GM23248 (cell line): ENCODE measurements at regions not wholly inside any gene's neighbourhood (a gene's known extent, or its start where the extent isn't known, plus 50 kb on each side); places are given as distances from the start of the nearest gene placed in this dataset.
A peak's percentile ranks its signal among the peaks of the same experiment; 100 is the strongest.

ENCODE experiments used
- DNase-seq: peaks from one replicate; pipeline ENCODE4 v3.0.0-alpha.2; 2015
- H2AFZ ChIP-seq: fragments of 200-600 bp; sonication (generic); 2 replicates; pipeline ENCODE4 v1.6.1; 2016; ENCODE audit warnings: antibody characterized with exemption
- H3F3A ChIP-seq: fragments of 200-600 bp; sonication (generic); 2 replicates; pipeline ENCODE4 v1.6.1; 2016; ENCODE audit warnings: mild to moderate bottlenecking, antibody characterized with exemption, mixed run types; ENCODE audit not compliant: insufficient read depth
- H3K27ac ChIP-seq: fragments of 200-600 bp; sonication (generic); 2 replicates; pipeline ENCODE4 v1.5.1; 2016; ENCODE audit warnings: mild to moderate bottlenecking
- H3K27me3 ChIP-seq: fragments of 200-600 bp; sonication (generic); replicated peaks from 2 replicates; pipeline ENCODE4 v1.6.1; 2016; ENCODE audit warnings: mild to moderate bottlenecking; ENCODE audit not compliant: insufficient read depth
- H3K36me3 ChIP-seq: fragments of 200-600 bp; sonication (generic); 2 replicates; pipeline ENCODE4 v1.6.1; 2016; ENCODE audit warnings: low read depth, mild to moderate bottlenecking
- H3K4me1 ChIP-seq: fragments of 200-600 bp; sonication (generic); 2 replicates; pipeline ENCODE4 v1.6.1; 2016; ENCODE audit warnings: mild to moderate bottlenecking; ENCODE audit not compliant: insufficient read depth
- H3K4me2 ChIP-seq: fragments of 200-600 bp; sonication (generic); one replicate; pipeline ENCODE4 v1.6.1; 2016; ENCODE audit warnings: mild to moderate bottlenecking; ENCODE audit not compliant: unreplicated experiment
- H3K4me3 ChIP-seq: fragments of 200-600 bp; sonication (generic); 2 replicates; pipeline ENCODE4 v1.5.1; 2016; ENCODE audit warnings: mild to moderate bottlenecking
- H3K79me2 ChIP-seq: fragments of 200-600 bp; sonication (generic); 2 replicates; pipeline ENCODE4 v1.6.1; 2016; ENCODE audit warnings: mild to moderate bottlenecking; ENCODE audit not compliant: insufficient read depth
- H3K9ac ChIP-seq: fragments of 200-600 bp; sonication (generic); 2 replicates; pipeline ENCODE4 v1.6.1; 2016; ENCODE audit warnings: mild to moderate bottlenecking
- H3K9me2 ChIP-seq: fragments of 200-600 bp; sonication (generic); 2 replicates; pipeline ENCODE4 v1.6.1; 2016; ENCODE audit warnings: mixed run types, mild to moderate bottlenecking, moderate library complexity; ENCODE audit not compliant: insufficient read depth
- H3K9me3 ChIP-seq: fragments of 200-600 bp; sonication (generic); one replicate; pipeline ENCODE4 v1.6.1; 2017; ENCODE audit warnings: low read depth
- H4K20me1 ChIP-seq: fragments of 200-600 bp; sonication (generic); 2 replicates; pipeline ENCODE4 v1.6.0; 2016; ENCODE audit not compliant: insufficient read depth
- EZH2 ChIP-seq: fragments of 200-600 bp; sonication (generic); IDR thresholded peaks from 2 replicates; pipeline ENCODE4 v1.6.1; 2018; ENCODE audit warnings: antibody characterized with exemption, mild to moderate bottlenecking; ENCODE audit not compliant: insufficient read depth, poor library complexity, severe bottlenecking
- EZH2phosphoT487 ChIP-seq: fragments of 200-600 bp; sonication (generic); IDR thresholded peaks from 2 replicates; pipeline ENCODE4 v1.6.1; 2018; ENCODE audit warnings: antibody characterized with exemption, moderate library complexity, mild to moderate bottlenecking, low read depth; ENCODE audit not compliant: insufficient read depth
- WGBS, 2 experiments: methylation state at CpG; one replicate each; pipeline ENCODE4 v1.1.6; 2015 to 2017; ENCODE audit warnings: low lambda C conversion rate in 2 of 2, low coverage in 1 of 2; ENCODE audit errors: missing lambda C conversion rate in 2 of 2; 5-methylcytosine and 5-hydroxymethylcytosine counted together
- in situ Hi-C: fragments of 300-500 bp; cut with MboI; formaldehyde crosslinking; loops from 2 replicates; pipeline ENCODE4 v1.15.0; 2020

DNA sequence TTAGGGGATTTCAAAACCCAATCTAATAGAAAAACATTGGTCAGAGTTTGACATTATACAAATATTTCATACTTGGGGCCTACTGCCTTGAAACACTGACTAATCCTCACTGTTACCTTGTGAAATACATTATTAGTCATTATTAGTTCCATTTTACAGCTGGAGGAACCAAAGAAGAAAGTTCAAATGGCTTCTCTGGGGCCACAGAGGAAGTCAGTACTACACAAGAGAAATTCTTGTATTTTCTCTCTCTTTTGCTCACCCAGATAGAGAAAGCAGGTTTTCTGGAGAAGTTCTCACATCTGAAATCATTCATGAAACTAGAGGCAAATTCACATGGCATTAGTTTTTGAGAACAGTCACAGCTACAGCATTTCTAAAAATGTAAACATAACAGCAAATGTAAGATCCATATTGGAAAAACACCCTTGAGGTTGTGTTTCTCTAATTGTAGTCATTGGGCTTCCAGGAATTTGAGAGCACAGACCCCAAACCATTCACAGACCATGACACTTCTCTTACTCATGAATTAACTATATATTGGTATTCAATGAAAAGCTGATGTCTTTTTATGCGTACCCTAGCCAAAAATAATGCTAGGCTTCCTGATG is 83.0 kb downstream of the LLPH start:
- Histone ChIP-seq H2AFZ (peak overlapping the region; percentile 39), H3K79me2 (no peaks in the 10 kb centered on the region), H3K9me3 (no peaks in the 10 kb centered on the region), H3K36me3 (no peaks in the 10 kb centered on the region), H3F3A (peaks cover 38% of the 10 kb centered on the region), H3K9me2 (no peaks in the 10 kb centered on the region), H3K27me3 (no peaks in the 10 kb centered on the region), H3K4me2 (peak overlapping the region; percentile 55), H4K20me1 (no peaks in the 10 kb centered on the region), H3K4me3 (0 out of 2 replicates have a peak overlapping the region, but pooled peaks have one; percentile 3), H3K27ac (peak overlapping the region; percentile 84), H3K4me1 (peaks cover 50% of the 10 kb centered on the region), H3K9ac (no peak overlapping the region)
- 5 to 8% methylated on average over 1 of the region's 1 CpG for WGBS, 2 experiments
- in situ Hi-C loops: no loop called here
- peak; percentile 83 for DNase-seq
- no peak for TF ChIP-seq EZH2phosphoT487
- TF ChIP-seq EZH2: no peak

GRCh38 chr12:66045506-66045905 is 85.0 kb downstream of the LLPH start:
- H3K4me2 ChIP-seq: no peak overlapping the region
- no peaks in the 10 kb centered on the region for H3K9me2 ChIP-seq
- H3K27ac ChIP-seq: no peak overlapping the region
- no peaks in the 10 kb centered on the region for H4K20me1 ChIP-seq
- TF ChIP-seq EZH2phosphoT487: no peak
- TF ChIP-seq EZH2: no peak
- no peaks in the 10 kb centered on the region for H3K79me2 ChIP-seq
- H3K9me3 ChIP-seq: no peaks in the 10 kb centered on the region
- no peak overlapping the region for H3K4me3 ChIP-seq
- H3K9ac ChIP-seq: no peak overlapping the region
- DNase-seq: no peak
- H3F3A ChIP-seq: peaks cover 38% of the 10 kb centered on the region
- WGBS, 2 experiments: 99 to 100% methylated on average over 3 of the region's 3 CpGs
- H3K36me3 ChIP-seq: no peaks in the 10 kb centered on the region
- H3K4me1 ChIP-seq: peaks cover 50% of the 10 kb centered on the region
- no peak overlapping the region for H2AFZ ChIP-seq
- in situ Hi-C loops: no loop called here
- H3K27me3 ChIP-seq: no peaks in the 10 kb centered on the region

DNA sequence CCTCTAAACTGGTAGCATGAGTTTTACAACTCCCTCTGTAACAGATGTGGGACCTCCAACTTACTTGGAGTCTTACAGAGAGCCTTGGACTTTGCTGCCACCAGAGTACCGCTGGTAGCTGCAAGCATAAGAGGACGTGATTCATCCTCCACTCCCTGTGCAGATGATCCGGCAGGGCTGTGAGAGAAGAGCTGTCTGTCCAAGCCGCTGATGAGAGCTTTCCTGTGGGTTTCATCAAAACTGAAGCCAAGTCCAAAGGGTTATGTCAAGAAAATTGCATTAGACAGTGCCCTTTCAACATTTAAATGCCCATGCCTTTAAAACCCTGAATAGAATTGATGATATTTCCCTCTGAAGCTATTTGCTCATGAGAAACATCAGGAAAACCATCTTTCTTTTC is 85.8 kb downstream of the LLPH start:
- peak; percentile 73 for DNase-seq
- Histone ChIP-seq H3K27ac (no peak overlapping the region), H3K9me2 (no peaks in the 10 kb centered on the region), H3K4me2 (no peak overlapping the region), H3K79me2 (no peaks in the 10 kb centered on the region), H3F3A (peaks cover 38% of the 10 kb centered on the region), H3K9me3 (no peaks in the 10 kb centered on the region), H3K27me3 (no peaks in the 10 kb centered on the region), H3K4me1 (peaks cover 50% of the 10 kb centered on the region), H2AFZ (0 out of 2 replicates have a peak overlapping the region, but pooled peaks have one; percentile 28), H3K9ac (no peak overlapping the region), H3K4me3 (no peak overlapping the region), H4K20me1 (no peaks in the 10 kb centered on the region), H3K36me3 (no peaks in the 10 kb centered on the region)
- TF ChIP-seq EZH2phosphoT487: no peak
- no peak for TF ChIP-seq EZH2
- WGBS, 2 experiments: 38 to 54% methylated on average over 4 of the region's 4 CpGs
- in situ Hi-C loops: no loop called here

DNA sequence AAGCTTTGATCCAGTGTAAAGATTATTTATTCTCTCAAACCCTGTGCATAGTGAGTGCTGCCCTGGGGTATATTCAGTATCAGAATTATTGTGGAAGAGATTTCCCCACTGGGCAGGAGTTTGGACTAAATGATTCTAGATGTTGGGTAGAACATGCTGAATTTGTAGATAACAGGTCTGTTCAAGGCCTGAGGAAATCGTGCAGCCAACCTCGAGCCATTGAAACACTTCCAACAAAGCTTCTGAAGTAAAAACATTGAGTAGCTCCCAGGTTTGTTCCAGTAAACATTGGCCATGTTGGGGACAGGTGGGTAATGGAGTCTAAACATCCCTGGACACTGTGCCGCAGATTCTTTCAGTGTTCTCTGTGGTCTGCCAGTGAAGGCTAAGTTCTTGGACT is 87.5 kb downstream of the LLPH start:
- in situ Hi-C loops: no loop called here
- no peaks in the 10 kb centered on the region for H3K9me2 ChIP-seq
- H3K4me3 ChIP-seq: no peak overlapping the region
- no peaks in the 10 kb centered on the region for H3K36me3 ChIP-seq
- no peaks in the 10 kb centered on the region for H4K20me1 ChIP-seq
- H3K9me3 ChIP-seq: no peaks in the 10 kb centered on the region
- H3K79me2 ChIP-seq: no peaks in the 10 kb centered on the region
- 92 to 93% methylated on average over 3 of the region's 3 CpGs for WGBS, 2 experiments
- no peak overlapping the region for H2AFZ ChIP-seq
- no peaks in the 10 kb centered on the region for H3K27me3 ChIP-seq
- H3K4me1 ChIP-seq: peaks cover 34% of the 10 kb centered on the region
- no peak for DNase-seq
- H3K9ac ChIP-seq: no peak overlapping the region
- H3K4me2 ChIP-seq: no peak overlapping the region
- no peak overlapping the region for H3K27ac ChIP-seq
- TF ChIP-seq EZH2phosphoT487 (no peak), EZH2 (no peak)
- peaks cover 23% of the 10 kb centered on the region for H3F3A ChIP-seq
